Omental fat pad (tissue), 3 donors: ENCODE measurements at regions not wholly inside any gene's neighbourhood (a gene's known extent, or its start where the extent isn't known, plus 50 kb on each side); places are given as distances from the start of the nearest gene placed in this dataset.

Experiments
- ATAC-seq: fragments of 150-250 bp; one replicate; pipeline ENCODE4 v1.9.1; 2016; ENCODE audit warnings: mild to moderate bottlenecking, moderate library complexity; ENCODE audit not compliant: low FRiP score
- DNase-seq: peaks from one replicate; pipeline ENCODE4 v3.0.0-alpha.2; 2019; ENCODE audit warnings: low spot score
- CTCF ChIP-seq, 3 donors: fragments of 450-650 bp; IDR thresholded peaks; one replicate each; pipeline ENCODE4 v1.5.1; 2016 to 2017; ENCODE audit warnings: antibody characterized with exemption in 3 of 3, mild to moderate bottlenecking in 3 of 3, moderate library complexity in 2 of 3

- TF ChIP-seq CTCF (IDR thresholded peaks at IDR 0.05): no peak
- ATAC-seq (no peak), DNase-seq (no peak)
These were observed 143.4 kb upstream of the RPS6KA2 start for GRCh38 chr6:166770216-166771116.

- DNase-seq (no peak), ATAC-seq (no peak)
- no peak for TF ChIP-seq CTCF (IDR thresholded peaks at IDR 0.05)
These were observed 142.6 kb upstream of the RPS6KA2 start for GRCh38 chr6:166769648-166770047.

- no peak for TF ChIP-seq CTCF (IDR thresholded peaks at IDR 0.05)
- DNase-seq (no peak), ATAC-seq (no peak)
These were observed 141.7 kb upstream of the RPS6KA2 start for GRCh38 chr6:166768761-166769160.

- ATAC-seq (no peak), DNase-seq (no peak)
- no peak for TF ChIP-seq CTCF (IDR thresholded peaks at IDR 0.05)
These were observed 140.2 kb upstream of the RPS6KA2 start for GRCh38 chr6:166767230-166767629.

GRCh38 chr6:166766769-166767168 is 139.7 kb upstream of the RPS6KA2 start:
- DNase-seq: no peak
- ATAC-seq: no peak
- TF ChIP-seq CTCF (IDR thresholded peaks at IDR 0.05): no peak

GRCh38 chr6:166765234-166765541 is 138.1 kb upstream of the RPS6KA2 start:
- TF ChIP-seq CTCF (IDR thresholded peaks at IDR 0.05): no peak
- DNase-seq: no peak
- ATAC-seq: no peak
